ENCODE measurements at regions not wholly inside any gene's neighbourhood (a gene's known extent, or its start where the extent isn't known, plus 50 kb on each side); places are given as distances from the start of the nearest gene placed in this dataset.

DNA sequence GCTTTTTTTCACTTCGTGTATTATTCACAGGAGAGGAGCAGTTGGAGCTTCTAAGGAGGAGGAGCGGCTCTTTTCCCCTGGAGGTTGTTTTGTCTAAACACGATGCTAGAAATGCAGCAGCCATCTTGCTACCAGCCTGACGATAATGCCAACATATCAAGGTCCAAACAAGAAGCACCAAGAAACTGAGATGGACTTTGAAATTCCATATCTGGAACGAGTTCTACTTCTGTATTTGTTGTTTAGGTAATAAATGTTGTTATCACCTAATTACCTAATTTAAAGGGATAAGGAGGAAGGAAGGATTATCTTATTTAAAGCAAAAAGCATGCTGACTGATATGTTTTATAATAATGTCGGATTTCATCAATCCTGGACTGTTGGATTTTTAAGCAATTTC is 174.4 kb upstream of the TMPO start:
- TF ChIP-seq NR2C2 (CRISPR knock-in tag; IDR thresholded peaks at IDR 0.05) = no peak
- TF ChIP-seq NR2C2 (tag; IDR thresholded peaks at IDR 0.05) = no peak
- no peak for TF ChIP-seq L3MBTL2 (IDR thresholded peaks at IDR 0.05)
- TF ChIP-seq ZNF175 (CRISPR knock-in tag; IDR thresholded peaks at IDR 0.05; ENCODE audit: low read depth) = no peak
- TF ChIP-seq POLR2AphosphoS5 (IDR thresholded peaks at IDR 0.05; ENCODE audit: control insufficient read depth, insufficient read depth, low read depth, low read length) = no peak
- no peak for TF ChIP-seq ATF7 (IDR thresholded peaks at IDR 0.05)
- TF ChIP-seq NCOA4 (IDR thresholded peaks at IDR 0.05; ENCODE audit: partially characterized antibody) = no peak
- TF ChIP-seq TRIM28 (IDR thresholded peaks at IDR 0.05) = no peak
- no peak for TF ChIP-seq MTA3 (IDR thresholded peaks at IDR 0.05; ENCODE audit: borderline replicate concordance)
- TF ChIP-seq, protein P1, sequence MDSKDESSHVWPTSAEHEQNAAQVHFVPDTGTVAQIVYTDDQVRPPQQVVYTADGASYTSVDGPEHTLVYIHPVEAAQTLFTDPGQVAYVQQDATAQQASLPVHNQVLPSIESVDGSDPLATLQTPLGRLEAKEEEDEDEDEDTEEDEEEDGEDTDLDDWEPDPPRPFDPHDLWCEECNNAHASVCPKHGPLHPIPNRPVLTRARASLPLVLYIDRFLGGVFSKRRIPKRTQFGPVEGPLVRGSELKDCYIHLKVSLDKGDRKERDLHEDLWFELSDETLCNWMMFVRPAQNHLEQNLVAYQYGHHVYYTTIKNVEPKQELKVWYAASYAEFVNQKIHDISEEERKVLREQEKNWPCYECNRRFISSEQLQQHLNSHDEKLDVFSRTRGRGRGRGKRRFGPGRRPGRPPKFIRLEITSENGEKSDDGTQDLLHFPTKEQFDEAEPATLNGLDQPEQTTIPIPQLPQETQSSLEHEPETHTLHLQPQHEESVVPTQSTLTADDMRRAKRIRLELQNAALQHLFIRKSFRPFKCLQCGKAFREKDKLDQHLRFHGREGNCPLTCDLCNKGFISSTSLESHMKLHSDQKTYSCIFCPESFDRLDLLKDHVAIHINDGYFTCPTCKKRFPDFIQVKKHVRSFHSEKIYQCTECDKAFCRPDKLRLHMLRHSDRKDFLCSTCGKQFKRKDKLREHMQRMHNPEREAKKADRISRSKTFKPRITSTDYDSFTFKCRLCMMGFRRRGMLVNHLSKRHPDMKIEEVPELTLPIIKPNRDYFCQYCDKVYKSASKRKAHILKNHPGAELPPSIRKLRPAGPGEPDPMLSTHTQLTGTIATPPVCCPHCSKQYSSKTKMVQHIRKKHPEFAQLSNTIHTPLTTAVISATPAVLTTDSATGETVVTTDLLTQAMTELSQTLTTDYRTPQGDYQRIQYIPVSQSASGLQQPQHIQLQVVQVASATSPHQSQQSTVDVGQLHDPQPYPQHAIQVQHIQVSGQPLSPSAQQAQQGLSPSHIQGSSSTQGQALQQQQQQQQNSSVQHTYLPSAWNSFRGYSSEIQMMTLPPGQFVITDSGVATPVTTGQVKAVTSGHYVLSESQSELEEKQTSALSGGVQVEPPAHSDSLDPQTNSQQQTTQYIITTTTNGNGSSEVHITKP (IDR thresholded peaks at IDR 0.05; ENCODE audit: partially characterized antibody) = no peak

Measured in K562 (cell line).